Esophagus squamous epithelium (tissue), 5 donors: ENCODE measurements at regions not wholly inside any gene's neighbourhood (a gene's known extent, or its start where the extent isn't known, plus 50 kb on each side); places are given as distances from the start of the nearest gene placed in this dataset.
"Not testable (repeated sequence)": the region's sequence is repeated elsewhere in the genome, so short reads cannot be mapped to it uniquely, and the experiment has no call there.

ENCODE experiments used
- DNase-seq: peaks from one replicate; lab custom pipeline; 2025; lab: John Stamatoyannopoulos, UW
- H3K27ac ChIP-seq, 4 donors: fragments of 200-600 bp; sonication (generic); one replicate each; pipeline ENCODE4 v1.5.1; 2016 to 2019; ENCODE audit warnings: mild to moderate bottlenecking in 1 of 4
- H3K27me3 ChIP-seq, 4 donors: fragments of 200-600 bp; sonication (generic); 1 replicate in 3 of 4; 2 replicates in 1 of 4; pipeline versions ENCODE4 v1.5.1 to v1.6.0; 2017 to 2021; ENCODE audit warnings: antibody characterized with exemption in 1 of 4
- H3K36me3 ChIP-seq, 3 donors: fragments of 200-600 bp; sonication (generic); one replicate each; pipeline ENCODE4 v1.5.1; 2016 to 2019
- H3K4me1 ChIP-seq, 3 donors: fragments of 200-600 bp; sonication (generic); one replicate each; pipeline ENCODE4 v1.5.1; 2017 to 2019
- H3K4me3 ChIP-seq, 4 donors: fragments of 200-600 bp; sonication (generic); 1 replicate in 3 of 4; 2 replicates in 1 of 4; pipeline ENCODE4 v1.5.1; 2016 to 2019; ENCODE audit warnings: mild to moderate bottlenecking in 2 of 4, moderate library complexity in 1 of 4
- H3K9me3 ChIP-seq, 3 donors: fragments of 200-600 bp; sonication (generic); one replicate each; pipeline ENCODE4 v1.5.1; 2016 to 2019
- POLR2A ChIP-seq, 4 donors: fragments of 450-650 bp; IDR thresholded peaks; one replicate each; pipeline ENCODE4 v1.6.1; 2017; ENCODE audit warnings: antibody characterized with exemption in 4 of 4, mild to moderate bottlenecking in 4 of 4, moderate library complexity in 3 of 4
- WGBS, 2 donors: methylation state at CpG; one replicate each; pipeline ENCODE4 v1.1.5; 2018; 5-methylcytosine and 5-hydroxymethylcytosine counted together
- intact Hi-C: fragments of 100-400 bp; cut with DNase I; formaldehyde crosslinking; loops from one replicate; pipeline ENCODE4 v1.15.0; 2022
- TF ChIP-seq, protein P1 (sequence below), 6 experiments: fragments of 450-650 bp in 4 of 6; fragments of 200-600 bp in 2 of 6; sonication (generic) in 2 of 6; IDR thresholded peaks; one replicate each; pipeline ENCODE4 v1.5.1; 2016 to 2019; ENCODE audit warnings: antibody characterized with exemption in 6 of 6, mild to moderate bottlenecking in 4 of 6, moderate library complexity in 4 of 6
- donor health status: DM: yes; HTN: yes; CAD: no.

DNA sequence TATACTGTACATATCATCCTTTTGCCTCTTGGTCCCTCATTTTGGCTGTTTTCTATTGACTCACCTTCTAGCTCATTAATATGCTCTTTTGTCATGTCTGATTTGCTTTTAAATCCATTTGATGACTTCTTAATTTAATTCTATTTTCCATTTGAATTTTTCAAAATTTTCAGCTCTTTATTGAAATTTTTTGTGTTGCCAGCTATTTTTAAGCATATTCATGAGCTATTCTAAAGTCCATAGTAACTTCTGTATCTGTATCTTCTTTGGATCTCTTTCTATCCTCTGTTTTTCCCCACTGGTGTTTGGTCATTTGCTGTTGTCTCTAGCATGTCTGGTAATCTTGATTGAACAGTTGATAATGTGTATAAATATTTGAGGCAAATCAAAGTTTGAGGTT is 227.8 kb downstream of the NDUFA10 start:
- Histone ChIP-seq H3K4me1 (peaks cover 0 to under 1% (median 0%) of the 10 kb centered on the region in 3 donors), H3K9me3 (no peaks in the 10 kb centered on the region), H3K27ac (no peak overlapping the region), H3K36me3 (no peaks in the 10 kb centered on the region), H3K27me3 (peaks cover 0 to 14% (median 0%) of the 10 kb centered on the region in 4 donors), H3K4me3 (no peak overlapping the region)
- intact Hi-C loops: no loop called here
- TF ChIP-seq POLR2A (IDR thresholded peaks at IDR 0.05): no peak
- TF ChIP-seq, protein P1, sequence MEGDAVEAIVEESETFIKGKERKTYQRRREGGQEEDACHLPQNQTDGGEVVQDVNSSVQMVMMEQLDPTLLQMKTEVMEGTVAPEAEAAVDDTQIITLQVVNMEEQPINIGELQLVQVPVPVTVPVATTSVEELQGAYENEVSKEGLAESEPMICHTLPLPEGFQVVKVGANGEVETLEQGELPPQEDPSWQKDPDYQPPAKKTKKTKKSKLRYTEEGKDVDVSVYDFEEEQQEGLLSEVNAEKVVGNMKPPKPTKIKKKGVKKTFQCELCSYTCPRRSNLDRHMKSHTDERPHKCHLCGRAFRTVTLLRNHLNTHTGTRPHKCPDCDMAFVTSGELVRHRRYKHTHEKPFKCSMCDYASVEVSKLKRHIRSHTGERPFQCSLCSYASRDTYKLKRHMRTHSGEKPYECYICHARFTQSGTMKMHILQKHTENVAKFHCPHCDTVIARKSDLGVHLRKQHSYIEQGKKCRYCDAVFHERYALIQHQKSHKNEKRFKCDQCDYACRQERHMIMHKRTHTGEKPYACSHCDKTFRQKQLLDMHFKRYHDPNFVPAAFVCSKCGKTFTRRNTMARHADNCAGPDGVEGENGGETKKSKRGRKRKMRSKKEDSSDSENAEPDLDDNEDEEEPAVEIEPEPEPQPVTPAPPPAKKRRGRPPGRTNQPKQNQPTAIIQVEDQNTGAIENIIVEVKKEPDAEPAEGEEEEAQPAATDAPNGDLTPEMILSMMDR (IDR thresholded peaks at IDR 0.05): no peak
- no peak for DNase-seq

DNA sequence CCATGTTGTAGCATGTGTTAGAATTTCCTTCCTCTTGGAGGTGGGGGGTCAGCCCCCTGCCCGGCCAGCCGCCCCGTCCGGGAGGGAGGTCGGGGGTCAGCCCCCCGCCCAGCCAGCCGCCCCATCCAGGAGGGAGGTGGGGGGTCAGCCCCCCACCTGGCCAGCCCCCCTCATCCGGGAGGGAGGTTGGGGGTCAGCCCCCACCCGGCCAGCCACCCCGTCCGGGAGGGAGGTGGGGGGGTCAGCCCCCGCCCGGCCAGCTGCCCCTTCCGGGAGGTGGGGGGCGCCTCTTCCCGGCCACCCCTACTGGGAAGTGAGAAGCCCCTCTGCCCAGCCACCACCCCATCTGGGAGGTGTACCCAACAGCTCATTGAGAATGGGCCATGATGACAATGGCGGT is 229.4 kb downstream of the NDUFA10 start:
- intact Hi-C loops, DNase-seq, H3K4me3 ChIP-seq, H3K9me3 ChIP-seq, H3K27ac ChIP-seq, H3K36me3 ChIP-seq: not testable (repeated sequence)
- Histone ChIP-seq H3K4me1 (peaks cover 0 to 10% (median 5%) of the 10 kb centered on the region in 3 donors), H3K27me3 (peaks cover 0 to 14% (median 0%) of the 10 kb centered on the region in 4 donors)
- WGBS, 2 donors: 88% methylated on average over 1 of the region's 17 CpGs; no CpG with 5 or more reads in 1 of the 2 donors

DNA sequence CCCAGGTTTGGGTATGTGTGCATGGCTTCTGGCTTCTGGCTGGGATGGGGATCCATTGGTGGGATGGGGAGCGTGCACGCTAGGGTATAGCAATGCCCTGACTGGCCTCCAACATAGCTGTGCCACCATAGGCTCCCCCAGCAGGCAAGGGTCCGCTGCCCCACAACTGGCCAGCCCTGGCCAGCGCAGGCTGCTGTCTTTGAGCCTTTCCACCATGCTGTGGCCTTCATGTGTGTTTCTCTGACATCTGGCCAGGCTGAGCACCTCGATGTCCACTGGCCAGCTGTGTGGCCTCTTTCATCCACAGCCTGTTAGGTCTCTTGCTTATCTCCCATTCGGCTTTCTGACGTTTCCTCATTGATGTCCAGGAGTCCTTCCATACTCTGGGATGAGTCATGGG is 231.3 kb downstream of the NDUFA10 start:
- peaks cover 0 to 10% (median 5%) of the 10 kb centered on the region in 3 donors for H3K4me1 ChIP-seq
- 77 to 83% methylated on average over 4 to 5 of the region's 7 CpGs for WGBS, 2 donors
- H3K27ac ChIP-seq: no peak overlapping the region
- H3K9me3 ChIP-seq: no peaks in the 10 kb centered on the region
- no peaks in the 10 kb centered on the region for H3K36me3 ChIP-seq
- TF ChIP-seq, protein P1 (IDR thresholded peaks at IDR 0.05): no peak
- no peak for TF ChIP-seq POLR2A (IDR thresholded peaks at IDR 0.05)
- no peak overlapping the region for H3K4me3 ChIP-seq
- intact Hi-C loops: no loop called here
- DNase-seq: no peak
- H3K27me3 ChIP-seq: peaks cover 0 to 14% (median 0%) of the 10 kb centered on the region in 4 donors

DNA sequence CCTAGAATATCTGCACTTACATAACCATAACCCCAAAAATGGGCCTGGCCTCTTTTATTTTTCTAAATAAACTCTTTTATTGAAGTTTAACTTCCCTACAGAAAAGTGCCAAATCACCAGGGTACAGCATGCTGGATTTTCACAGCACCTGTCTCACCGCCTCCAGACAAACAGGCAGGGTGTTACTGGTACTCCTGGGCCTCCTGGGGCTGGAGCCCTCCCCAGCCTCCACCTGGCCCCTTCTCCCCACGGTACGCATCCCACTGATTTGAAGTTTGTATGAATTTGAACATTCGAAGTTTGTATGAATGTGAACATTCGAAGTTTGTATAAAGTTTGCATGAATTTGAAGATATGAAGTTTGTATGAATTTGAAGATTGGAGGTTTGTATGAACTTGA is 232.1 kb downstream of the NDUFA10 start:
- Histone ChIP-seq H3K27me3 (peaks cover 0 to 14% (median 0%) of the 10 kb centered on the region in 4 donors), H3K4me1 (peaks cover 0 to 10% (median 5%) of the 10 kb centered on the region in 3 donors), H3K27ac (no peak overlapping the region), H3K4me3 (no peak overlapping the region), H3K36me3 (no peaks in the 10 kb centered on the region), H3K9me3 (no peaks in the 10 kb centered on the region)
- intact Hi-C loops: no loop called here
- TF ChIP-seq POLR2A (IDR thresholded peaks at IDR 0.05): no peak
- TF ChIP-seq, protein P1 (IDR thresholded peaks at IDR 0.05): no peak
- no peak for DNase-seq
- 87 to 89% methylated on average over 5 of the region's 5 CpGs for WGBS, 2 donors

DNA sequence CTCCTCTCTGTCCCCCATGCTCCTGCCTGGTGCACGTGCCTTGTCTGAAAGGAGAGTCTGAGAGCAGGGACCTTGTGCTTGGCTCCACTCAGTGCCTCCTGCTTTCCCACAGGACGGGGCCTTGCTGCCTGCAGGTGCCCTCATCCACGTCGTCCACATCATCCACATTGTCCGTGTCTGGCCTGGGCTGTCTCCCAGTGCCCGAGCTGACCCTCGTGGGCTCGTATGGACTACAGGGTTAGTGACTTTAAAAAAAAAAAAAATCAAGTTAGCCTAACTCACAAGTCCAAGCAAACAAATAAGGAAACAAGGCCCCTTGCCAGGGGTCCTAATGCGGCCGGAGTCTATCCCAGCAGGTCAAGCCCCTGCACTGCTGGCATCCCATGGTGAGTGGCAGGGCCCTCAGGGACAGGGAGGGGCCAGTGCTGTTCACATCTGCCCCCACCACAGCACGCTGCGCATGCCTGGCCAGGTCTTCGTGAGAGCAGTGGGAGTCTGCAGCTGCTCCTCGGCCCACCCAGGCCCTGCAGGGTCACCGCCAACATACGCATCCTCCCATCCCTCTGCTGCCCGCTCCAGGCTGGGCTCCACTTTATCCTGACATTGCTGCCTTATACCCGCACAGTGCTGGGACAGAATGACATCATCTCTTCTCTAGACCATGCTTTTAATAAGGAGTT is 232.6 kb downstream of the NDUFA10 start:
- Histone ChIP-seq H3K27ac (no peak overlapping the region), H3K4me3 (no peak overlapping the region), H3K9me3 (no peaks in the 10 kb centered on the region), H3K4me1 (peaks cover 0 to 10% (median 5%) of the 10 kb centered on the region in 3 donors), H3K36me3 (no peaks in the 10 kb centered on the region), H3K27me3 (peaks cover 0 to 15% (median 0%) of the 10 kb centered on the region in 4 donors)
- TF ChIP-seq, protein P1 (IDR thresholded peaks at IDR 0.05): no peak
- TF ChIP-seq POLR2A (IDR thresholded peaks at IDR 0.05): no peak
- WGBS, 2 donors: 80% methylated on average over 9 to 13 of the region's 18 CpGs
- intact Hi-C loops: no loop called here
- DNase-seq: no peak
